Endothelial cell of umbilical vein (primary cell): ENCODE measurements at regions not wholly inside any gene's neighbourhood (a gene's known extent, or its start where the extent isn't known, plus 50 kb on each side); places are given as distances from the start of the nearest gene placed in this dataset.

Experiments used
- BruUV-seq: library from RNA; stranded (reverse); fragments of 400-500 nt; replicated peaks from 2 replicates; lab custom pipeline; 2021; lab: Mats Ljungman, UMichigan
- CTCF ChIA-PET: fragments of 300-600, 350-600 bp; sonication (Branson Sonifier 250); formaldehyde crosslinking; loops from one replicate; lab custom pipeline; 2021; ENCODE audit warnings: antibody characterized with exemption, inconsistent platforms; lab: Charles Lee
- POLR2A ChIA-PET: fragments of 300-600, 350-600 bp; sonication (Branson Sonifier 250); formaldehyde crosslinking; loops from one replicate; lab custom pipeline; 2021; ENCODE audit warnings: antibody characterized with exemption, inconsistent platforms; lab: Charles Lee
- DNase-seq: peaks from one replicate; pipeline ENCODE4 v3.0.0-alpha.2; 2011; ENCODE audit warnings: low read depth, low spot score
- FAIRE-seq: peaks from 2 replicates; lab custom pipeline; 2011; peaks lifted over from hg19 to GRCh38; lab: Jason Lieb, UNC
- H2AFZ ChIP-seq: 2 replicates; pipeline ENCODE4 v1.6.0; 2012; ENCODE audit warnings: low read depth, low read length, control low read depth, inconsistent platforms
- H3K27ac ChIP-seq: 2 replicates; pipeline ENCODE4 v1.5.1; 2011; ENCODE audit warnings: low read depth, mild to moderate bottlenecking, control low read depth, low read length, moderate library complexity; ENCODE audit not compliant: insufficient read depth
- H3K27me3 ChIP-seq, 2 experiments: 2 replicates each; pipeline versions ENCODE4 v1.6.0 to v1.6.1; 2011; ENCODE audit warnings: low read length in 2 of 2, mixed read lengths in 1 of 2; ENCODE audit not compliant: control insufficient read depth in 2 of 2, insufficient read depth in 2 of 2
- H3K36me3 ChIP-seq, 2 experiments: 2 replicates in 1 of 2; 3 replicates in 1 of 2; pipeline ENCODE4 v1.5.1; 2011; ENCODE audit warnings: low read length in 2 of 2, mild to moderate bottlenecking in 1 of 2, moderate library complexity in 1 of 2; ENCODE audit not compliant: control insufficient read depth in 2 of 2, insufficient read depth in 2 of 2; ENCODE audit errors: extremely low read depth in 1 of 2
- H3K4me1 ChIP-seq: 3 replicates; pipeline ENCODE4 v1.5.1; 2011; ENCODE audit warnings: mild to moderate bottlenecking, low read length; ENCODE audit not compliant: control insufficient read depth, insufficient read depth; ENCODE audit errors: extremely low read depth
- H3K4me2 ChIP-seq: 2 replicates; pipeline ENCODE4 v1.6.1; 2011; ENCODE audit warnings: low read length, control low read depth, mixed read lengths; ENCODE audit not compliant: insufficient read depth
- H3K4me3 ChIP-seq, 3 experiments: fragments of 200-600 bp in 1 of 3; sonication (generic), shearing (Covaris generic) in 1 of 3; replicated peaks in 1 of 3; 2 replicates each; pipeline ENCODE4 v1.5.1; 2011 to 2016; ENCODE audit warnings: control low read depth in 3 of 3, low read length in 3 of 3, mild to moderate bottlenecking in 2 of 3, inconsistent platforms in 1 of 3, low read depth in 1 of 3, moderate library complexity in 1 of 3; ENCODE audit not compliant: insufficient read depth in 1 of 3
- H3K79me2 ChIP-seq: 2 replicates; pipeline ENCODE4 v1.6.0; 2012; ENCODE audit warnings: low read length, inconsistent platforms; ENCODE audit not compliant: control insufficient read depth, insufficient read depth
- H3K9ac ChIP-seq: replicated peaks from 2 replicates; pipeline ENCODE3; 2011; ENCODE audit warnings: low read length, control low read depth; ENCODE audit not compliant: insufficient read depth; ENCODE audit errors: extremely low read depth
- H3K9me1 ChIP-seq: replicated peaks from 3 replicates; pipeline ENCODE4 v1.6.0; 2011; ENCODE audit warnings: mild to moderate bottlenecking, low read length; ENCODE audit not compliant: control insufficient read depth, insufficient read depth; ENCODE audit errors: extremely low read depth
- H3K9me3 ChIP-seq: replicated peaks from 2 replicates; pipeline ENCODE4 v1.5.1; 2012; ENCODE audit warnings: low read length, inconsistent platforms; ENCODE audit not compliant: control insufficient read depth, insufficient read depth
- H4K20me1 ChIP-seq: replicated peaks from 2 replicates; pipeline ENCODE3; 2011; ENCODE audit warnings: mild to moderate bottlenecking, low read length; ENCODE audit not compliant: control insufficient read depth, insufficient read depth; ENCODE audit errors: extremely low read depth
- CTCF ChIP-seq, 2 donors: IDR thresholded peaks; 1 replicate in 1 of 2; 2 replicates in 1 of 2; pipeline ENCODE4 v1.5.1; 2011; ENCODE audit warnings: low read length in 2 of 2, mild to moderate bottlenecking in 2 of 2, moderate library complexity in 2 of 2, control low read depth in 1 of 2, inconsistent platforms in 1 of 2, low read depth in 1 of 2; ENCODE audit not compliant: insufficient read depth in 1 of 2; ENCODE audit errors: extremely low read depth in 1 of 2
- EZH2 ChIP-seq: IDR thresholded peaks from 2 replicates; pipeline ENCODE4 v1.6.1; 2012; ENCODE audit warnings: borderline replicate concordance, low read depth, mild to moderate bottlenecking, moderate library complexity, low read length, inconsistent platforms; ENCODE audit not compliant: severe bottlenecking
- FOS ChIP-seq: IDR thresholded peaks from 2 replicates; pipeline ENCODE4 v1.6.1; 2011; ENCODE audit warnings: mild to moderate bottlenecking, low read length, moderate library complexity, borderline replicate concordance; ENCODE audit not compliant: insufficient read depth
- GATA2 ChIP-seq: IDR thresholded peaks from 2 replicates; pipeline ENCODE4 v1.7.0; 2011; ENCODE audit warnings: low read depth, mild to moderate bottlenecking, moderate library complexity, mixed read lengths, low read length; ENCODE audit not compliant: insufficient read length, insufficient read depth
- JUN ChIP-seq: IDR thresholded peaks from 2 replicates; pipeline ENCODE4 v1.6.1; 2011; ENCODE audit warnings: borderline replicate concordance, low read depth; ENCODE audit not compliant: insufficient read length, insufficient read depth
- MAX ChIP-seq: IDR thresholded peaks from 2 replicates; pipeline ENCODE4 v1.6.1; 2011; ENCODE audit not compliant: insufficient read depth, insufficient read length
- MYC ChIP-seq: IDR thresholded peaks from one replicate; pipeline ENCODE4 v1.6.1; 2011; ENCODE audit warnings: mild to moderate bottlenecking, low read depth, low read length
- POLR2A ChIP-seq: IDR thresholded peaks from 2 replicates; pipeline ENCODE4 v1.6.1; 2012; ENCODE audit warnings: low read depth, mild to moderate bottlenecking, control low read depth, low read length
- POLR2AphosphoS5 ChIP-seq: IDR thresholded peaks from 2 replicates; pipeline ENCODE4 v1.6.1; 2012; ENCODE audit warnings: low read depth, mild to moderate bottlenecking, control low read depth, low read length, moderate library complexity; ENCODE audit not compliant: insufficient read depth
- dilution Hi-C: fragments of 300-500 bp; cut with MboI; formaldehyde crosslinking; loops from one replicate; pipeline ENCODE4 v1.15.0; 2019; ENCODE audit warnings: low sequenced_read_pairs; ENCODE audit not compliant: extremely low pct_ligation_motif_present
- intact Hi-C: fragments of 100-400 bp; cut with micrococcal nuclease; formaldehyde crosslinking; loops from one replicate; pipeline ENCODE4 v1.10.0; 2022

- Histone ChIP-seq H3K4me1 (no peaks in the 10 kb centered on the region), H3K9me3 (no peaks in the 10 kb centered on the region), H3K9me1 (no peaks in the 10 kb centered on the region), H4K20me1 (no peaks in the 10 kb centered on the region), H3K36me3 (no peaks in the 10 kb centered on the region), H3K27ac (no peak overlapping the region), H3K4me3 (no peak overlapping the region), H3K27me3 (peaks cover 0 to 3% of the 10 kb centered on the region in 2 experiments), H3K79me2 (no peaks in the 10 kb centered on the region), H3K9ac (no peak overlapping the region), H2AFZ (no peak overlapping the region), H3K4me2 (no peak overlapping the region)
- dilution Hi-C loops: no loop called here
- POLR2A ChIA-PET: interaction anchor here (0.6 kb wide), 1 partner anchor 120 kb away, joined by 3 read pairs; no protein-coding TSS in a partner anchor
- DNase-seq (no peak), FAIRE-seq (no peak)
- CTCF ChIA-PET: no interaction called here
- intact Hi-C loops: no loop called here
- TF ChIP-seq MAX: no peak
- no peak for TF ChIP-seq CTCF (IDR thresholded peaks at IDR 0.05; ENCODE audit: extremely low read depth in 1 of 2, insufficient read depth in 1 of 2, low read depth in 1 of 2, low read length in 2 of 2)
- no peak for TF ChIP-seq GATA2
- TF ChIP-seq POLR2AphosphoS5: no peak
- TF ChIP-seq POLR2A: no peak
- TF ChIP-seq MYC: no peak
- TF ChIP-seq JUN: no peak
- TF ChIP-seq FOS: no peak
- TF ChIP-seq EZH2: no peak
- BruUV-seq: no TSS peak
Measured at GRCh38 chr3:28680050-28680449, 331.4 kb upstream of the AZI2 start.
